Peyer's patch (tissue), 4 donors: ENCODE measurements at regions not wholly inside any gene's neighbourhood (a gene's known extent, or its start where the extent isn't known, plus 50 kb on each side); places are given as distances from the start of the nearest gene placed in this dataset.

Experiments
- DNase-seq, 3 donors: peaks; one replicate each; pipeline ENCODE4 v3.0.0-alpha.2; 2017 to 2019
- H3K27ac ChIP-seq, 4 donors: fragments of 200-600 bp; sonication (generic); one replicate each; pipeline ENCODE4 v1.5.1; 2016 to 2019
- H3K27me3 ChIP-seq, 2 donors: fragments of 200-600 bp; sonication (generic); one replicate each; pipeline ENCODE4 v1.5.1; 2019
- H3K36me3 ChIP-seq, 3 donors: fragments of 200-600 bp; sonication (generic); one replicate each; pipeline ENCODE4 v1.5.1; 2016 to 2019
- H3K4me1 ChIP-seq, 4 donors: fragments of 200-600 bp; sonication (generic); one replicate each; pipeline ENCODE4 v1.5.1; 2016 to 2019
- H3K4me3 ChIP-seq, 4 donors: fragments of 200-600 bp; sonication (generic); 1 replicate in 3 of 4; 2 replicates in 1 of 4; pipeline ENCODE4 v1.5.1; 2016 to 2019; ENCODE audit warnings: mild to moderate bottlenecking in 1 of 4
- H3K9me3 ChIP-seq, 4 donors: fragments of 200-600 bp; sonication (generic); one replicate each; pipeline ENCODE4 v1.5.1; 2016 to 2019; ENCODE audit warnings: mild to moderate bottlenecking in 1 of 4
- CTCF ChIP-seq, 6 experiments: fragments of 450-650 bp in 4 of 6; fragments of 200-600 bp in 2 of 6; sonication (generic) in 1 of 6; IDR thresholded peaks; one replicate each; pipeline ENCODE4 v1.5.1; 2017 to 2019; ENCODE audit warnings: antibody characterized with exemption in 6 of 6, mild to moderate bottlenecking in 3 of 6, moderate library complexity in 1 of 6
- POLR2A ChIP-seq, 2 donors: fragments of 450-650 bp; IDR thresholded peaks; one replicate each; pipeline ENCODE4 v1.5.1; 2017; ENCODE audit warnings: antibody characterized with exemption in 2 of 2, mild to moderate bottlenecking in 2 of 2, moderate library complexity in 2 of 2

GRCh38 chr7:12964836-12965235, 277.4 kb downstream of the ARL4A start:
- Histone ChIP-seq H3K36me3 (no peaks in the 10 kb centered on the region), H3K27me3 (no peaks in the 10 kb centered on the region), H3K9me3 (no peaks in the 10 kb centered on the region), H3K4me3 (no peak overlapping the region), H3K4me1 (no peaks in the 10 kb centered on the region), H3K27ac (no peak overlapping the region)
- no peak for DNase-seq
- TF ChIP-seq CTCF (IDR thresholded peaks at IDR 0.05) (no peak), POLR2A (IDR thresholded peaks at IDR 0.05) (no peak)

- Histone ChIP-seq H3K9me3 (no peaks in the 10 kb centered on the region), H3K4me1 (no peaks in the 10 kb centered on the region), H3K27me3 (no peaks in the 10 kb centered on the region), H3K36me3 (no peaks in the 10 kb centered on the region), H3K27ac (no peak overlapping the region), H3K4me3 (no peak overlapping the region)
- TF ChIP-seq CTCF (IDR thresholded peaks at IDR 0.05) (no peak), POLR2A (IDR thresholded peaks at IDR 0.05) (no peak)
- DNase-seq = no peak
These were observed 278.3 kb downstream of the ARL4A start for GRCh38 chr7:12965767-12966166.

GRCh38 chr7:12967322-12967721, 279.9 kb downstream of the ARL4A start:
- Histone ChIP-seq H3K4me1 (no peaks in the 10 kb centered on the region), H3K36me3 (no peaks in the 10 kb centered on the region), H3K27me3 (no peaks in the 10 kb centered on the region), H3K4me3 (no peak overlapping the region), H3K9me3 (no peaks in the 10 kb centered on the region), H3K27ac (no peak overlapping the region)
- DNase-seq = no peak
- TF ChIP-seq CTCF (IDR thresholded peaks at IDR 0.05) (no peak), POLR2A (IDR thresholded peaks at IDR 0.05) (no peak)

- H3K4me3 ChIP-seq = no peak overlapping the region
- no peaks in the 10 kb centered on the region for H3K9me3 ChIP-seq
- H3K4me1 ChIP-seq = no peaks in the 10 kb centered on the region
- no peak for DNase-seq
- no peak for TF ChIP-seq POLR2A (IDR thresholded peaks at IDR 0.05)
- TF ChIP-seq CTCF (IDR thresholded peaks at IDR 0.05) = no peak
- H3K36me3 ChIP-seq = no peaks in the 10 kb centered on the region
- H3K27ac ChIP-seq = no peak overlapping the region
- H3K27me3 ChIP-seq = no peaks in the 10 kb centered on the region
These were observed 281.5 kb downstream of the ARL4A start for GRCh38 chr7:12968836-12969422.

- H3K4me1 ChIP-seq = no peaks in the 10 kb centered on the region
- no peak overlapping the region for H3K27ac ChIP-seq
- no peaks in the 10 kb centered on the region for H3K36me3 ChIP-seq
- no peak overlapping the region for H3K4me3 ChIP-seq
- no peaks in the 10 kb centered on the region for H3K27me3 ChIP-seq
- no peaks in the 10 kb centered on the region for H3K9me3 ChIP-seq
- TF ChIP-seq CTCF (IDR thresholded peaks at IDR 0.05) = no peak
- no peak for TF ChIP-seq POLR2A (IDR thresholded peaks at IDR 0.05)
- no peak for DNase-seq
These were observed 283.2 kb downstream of the ARL4A start for GRCh38 chr7:12970626-12971025.
